Endothelial cell of umbilical vein (primary cell): ENCODE measurements at regions not wholly inside any gene's neighbourhood (a gene's known extent, or its start where the extent isn't known, plus 50 kb on each side); places are given as distances from the start of the nearest gene placed in this dataset.

ENCODE experiments used
- BruUV-seq: library from RNA; stranded (reverse); fragments of 400-500 nt; replicated peaks from 2 replicates; lab custom pipeline; 2021; lab: Mats Ljungman, UMichigan
- CTCF ChIA-PET: fragments of 300-600, 350-600 bp; sonication (Branson Sonifier 250); formaldehyde crosslinking; loops from one replicate; lab custom pipeline; 2021; ENCODE audit warnings: antibody characterized with exemption, inconsistent platforms; lab: Charles Lee
- POLR2A ChIA-PET: fragments of 300-600, 350-600 bp; sonication (Branson Sonifier 250); formaldehyde crosslinking; loops from one replicate; lab custom pipeline; 2021; ENCODE audit warnings: antibody characterized with exemption, inconsistent platforms; lab: Charles Lee
- DNase-seq: peaks from one replicate; pipeline ENCODE4 v3.0.0-alpha.2; 2011; ENCODE audit warnings: low read depth, low spot score
- FAIRE-seq: peaks from 2 replicates; lab custom pipeline; 2011; peaks lifted over from hg19 to GRCh38; lab: Jason Lieb, UNC
- H2AFZ ChIP-seq: 2 replicates; pipeline ENCODE4 v1.6.0; 2012; ENCODE audit warnings: low read depth, low read length, control low read depth, inconsistent platforms
- H3K27ac ChIP-seq: 2 replicates; pipeline ENCODE4 v1.5.1; 2011; ENCODE audit warnings: low read depth, mild to moderate bottlenecking, control low read depth, low read length, moderate library complexity; ENCODE audit not compliant: insufficient read depth
- H3K27me3 ChIP-seq, 2 experiments: 2 replicates each; pipeline versions ENCODE4 v1.6.0 to v1.6.1; 2011; ENCODE audit warnings: low read length in 2 of 2, mixed read lengths in 1 of 2; ENCODE audit not compliant: control insufficient read depth in 2 of 2, insufficient read depth in 2 of 2
- H3K36me3 ChIP-seq, 2 experiments: 2 replicates in 1 of 2; 3 replicates in 1 of 2; pipeline ENCODE4 v1.5.1; 2011; ENCODE audit warnings: low read length in 2 of 2, mild to moderate bottlenecking in 1 of 2, moderate library complexity in 1 of 2; ENCODE audit not compliant: control insufficient read depth in 2 of 2, insufficient read depth in 2 of 2; ENCODE audit errors: extremely low read depth in 1 of 2
- H3K4me1 ChIP-seq: 3 replicates; pipeline ENCODE4 v1.5.1; 2011; ENCODE audit warnings: mild to moderate bottlenecking, low read length; ENCODE audit not compliant: control insufficient read depth, insufficient read depth; ENCODE audit errors: extremely low read depth
- H3K4me2 ChIP-seq: 2 replicates; pipeline ENCODE4 v1.6.1; 2011; ENCODE audit warnings: low read length, control low read depth, mixed read lengths; ENCODE audit not compliant: insufficient read depth
- H3K4me3 ChIP-seq, 3 experiments: fragments of 200-600 bp in 1 of 3; sonication (generic), shearing (Covaris generic) in 1 of 3; replicated peaks in 1 of 3; 2 replicates each; pipeline ENCODE4 v1.5.1; 2011 to 2016; ENCODE audit warnings: control low read depth in 3 of 3, low read length in 3 of 3, mild to moderate bottlenecking in 2 of 3, inconsistent platforms in 1 of 3, low read depth in 1 of 3, moderate library complexity in 1 of 3; ENCODE audit not compliant: insufficient read depth in 1 of 3
- H3K79me2 ChIP-seq: 2 replicates; pipeline ENCODE4 v1.6.0; 2012; ENCODE audit warnings: low read length, inconsistent platforms; ENCODE audit not compliant: control insufficient read depth, insufficient read depth
- H3K9ac ChIP-seq: replicated peaks from 2 replicates; pipeline ENCODE3; 2011; ENCODE audit warnings: low read length, control low read depth; ENCODE audit not compliant: insufficient read depth; ENCODE audit errors: extremely low read depth
- H3K9me1 ChIP-seq: replicated peaks from 3 replicates; pipeline ENCODE4 v1.6.0; 2011; ENCODE audit warnings: mild to moderate bottlenecking, low read length; ENCODE audit not compliant: control insufficient read depth, insufficient read depth; ENCODE audit errors: extremely low read depth
- H3K9me3 ChIP-seq: replicated peaks from 2 replicates; pipeline ENCODE4 v1.5.1; 2012; ENCODE audit warnings: low read length, inconsistent platforms; ENCODE audit not compliant: control insufficient read depth, insufficient read depth
- H4K20me1 ChIP-seq: replicated peaks from 2 replicates; pipeline ENCODE3; 2011; ENCODE audit warnings: mild to moderate bottlenecking, low read length; ENCODE audit not compliant: control insufficient read depth, insufficient read depth; ENCODE audit errors: extremely low read depth
- CTCF ChIP-seq, 2 donors: IDR thresholded peaks; 1 replicate in 1 of 2; 2 replicates in 1 of 2; pipeline ENCODE4 v1.5.1; 2011; ENCODE audit warnings: low read length in 2 of 2, mild to moderate bottlenecking in 2 of 2, moderate library complexity in 2 of 2, control low read depth in 1 of 2, inconsistent platforms in 1 of 2, low read depth in 1 of 2; ENCODE audit not compliant: insufficient read depth in 1 of 2; ENCODE audit errors: extremely low read depth in 1 of 2
- EZH2 ChIP-seq: IDR thresholded peaks from 2 replicates; pipeline ENCODE4 v1.6.1; 2012; ENCODE audit warnings: borderline replicate concordance, low read depth, mild to moderate bottlenecking, moderate library complexity, low read length, inconsistent platforms; ENCODE audit not compliant: severe bottlenecking
- FOS ChIP-seq: IDR thresholded peaks from 2 replicates; pipeline ENCODE4 v1.6.1; 2011; ENCODE audit warnings: mild to moderate bottlenecking, low read length, moderate library complexity, borderline replicate concordance; ENCODE audit not compliant: insufficient read depth
- GATA2 ChIP-seq: IDR thresholded peaks from 2 replicates; pipeline ENCODE4 v1.7.0; 2011; ENCODE audit warnings: low read depth, mild to moderate bottlenecking, moderate library complexity, mixed read lengths, low read length; ENCODE audit not compliant: insufficient read length, insufficient read depth
- MAX ChIP-seq: IDR thresholded peaks from 2 replicates; pipeline ENCODE4 v1.6.1; 2011; ENCODE audit not compliant: insufficient read depth, insufficient read length
- dilution Hi-C: fragments of 300-500 bp; cut with MboI; formaldehyde crosslinking; loops from one replicate; pipeline ENCODE4 v1.15.0; 2019; ENCODE audit warnings: low sequenced_read_pairs; ENCODE audit not compliant: extremely low pct_ligation_motif_present
- intact Hi-C: fragments of 100-400 bp; cut with micrococcal nuclease; formaldehyde crosslinking; loops from one replicate; pipeline ENCODE4 v1.10.0; 2022

GRCh38 chr5:53425687-53426511 is 54.5 kb upstream of the FST start:
- Histone ChIP-seq H3K27me3 (no peaks in the 10 kb centered on the region), H3K4me2 (no peak overlapping the region), H3K4me3 (no peak overlapping the region), H3K9me1 (no peaks in the 10 kb centered on the region), H3K36me3 (no peaks in the 10 kb centered on the region), H3K27ac (no peak overlapping the region), H3K79me2 (no peaks in the 10 kb centered on the region), H2AFZ (no peak overlapping the region), H3K4me1 (no peaks in the 10 kb centered on the region), H4K20me1 (no peaks in the 10 kb centered on the region), H3K9me3 (no peaks in the 10 kb centered on the region), H3K9ac (no peak overlapping the region)
- intact Hi-C loops (loop anchor here (1.0 kb wide), 2 partner anchors 792 to 803 kb away; no protein-coding TSS in a partner anchor), dilution Hi-C loops (no loop called here)
- ChIA-PET CTCF (interaction anchor here (1.1 to 2.7 kb wide), 3 partner anchors 163 to 443 kb away, joined by 3 to 12 read pairs (median 4); no protein-coding TSS in a partner anchor), POLR2A (no interaction called here)
- TF ChIP-seq CTCF (IDR thresholded peaks at IDR 0.05; ENCODE audit: extremely low read depth in 1 of 2, insufficient read depth in 1 of 2, low read depth in 1 of 2, low read length in 2 of 2) = peak in 1 of 2 donors; percentile 20
- TF ChIP-seq FOS = no peak
- no peak for TF ChIP-seq EZH2
- FAIRE-seq (peak; percentile 12), DNase-seq (no peak)
- BruUV-seq = no TSS peak

GRCh38 chr5:53426512-53426830 is 54.0 kb upstream of the FST start:
- no peaks in the 10 kb centered on the region for H3K27me3 ChIP-seq
- no TSS peak for BruUV-seq
- no peaks in the 10 kb centered on the region for H4K20me1 ChIP-seq
- no peak overlapping the region for H2AFZ ChIP-seq
- ChIA-PET POLR2A (no interaction called here), CTCF (interaction anchor here (1.1 to 2.7 kb wide), 3 partner anchors 164 to 443 kb away, joined by 3 to 12 read pairs (median 4); no protein-coding TSS in a partner anchor)
- no peak overlapping the region for H3K4me3 ChIP-seq
- H3K9ac ChIP-seq = no peak overlapping the region
- H3K79me2 ChIP-seq = no peaks in the 10 kb centered on the region
- no peak for DNase-seq
- no peaks in the 10 kb centered on the region for H3K4me1 ChIP-seq
- TF ChIP-seq FOS (no peak), GATA2 (no peak), MAX (no peak)
- no peak for FAIRE-seq
- no peak overlapping the region for H3K27ac ChIP-seq
- dilution Hi-C loops = no loop called here
- H3K9me1 ChIP-seq = no peaks in the 10 kb centered on the region
- no peaks in the 10 kb centered on the region for H3K36me3 ChIP-seq
- H3K4me2 ChIP-seq = no peak overlapping the region
- intact Hi-C loops = loop anchor here (1.0 kb wide), 2 partner anchors 792 to 803 kb away; no protein-coding TSS in a partner anchor
- H3K9me3 ChIP-seq = no peaks in the 10 kb centered on the region
